Heart left ventricle (tissue), 16 donors: ENCODE measurements at regions not wholly inside any gene's neighbourhood (a gene's known extent, or its start where the extent isn't known, plus 50 kb on each side); places are given as distances from the start of the nearest gene placed in this dataset.
"Not testable (repeated sequence)": the region's sequence is repeated elsewhere in the genome, so short reads cannot be mapped to it uniquely, and the experiment has no call there.

Experiments used
- ATAC-seq, 4 donors: fragments of 200-7000 bp; cut with Tn5 transposase; one replicate each; pipeline ENCODE4 v1.9.1; 2020 to 2022; ENCODE audit warnings: moderate library complexity in 4 of 4, mild to moderate bottlenecking in 3 of 4, moderate number of reproducible peaks in 1 of 4
- DNase-seq, 5 donors: peaks; one replicate each; pipeline ENCODE4 v3.0.0-alpha.2; 2020
- H3K27ac ChIP-seq, 12 donors: fragments of 200-600 bp; sonication (generic) in 4 of 12; one replicate each; pipeline versions ENCODE4 v1.5.0 to v1.8.0; 2016 to 2022; ENCODE audit warnings: mild to moderate bottlenecking in 2 of 12
- H3K27me3 ChIP-seq, 9 donors: fragments of 200-600 bp; sonication (generic) in 2 of 9; one replicate each; pipeline versions ENCODE4 v1.5.1 to v1.8.0; 2016 to 2022; ENCODE audit warnings: mild to moderate bottlenecking in 3 of 9
- H3K36me3 ChIP-seq, 9 donors: fragments of 200-600 bp; sonication (generic) in 2 of 9; one replicate each; pipeline versions ENCODE4 v1.5.0 to v1.8.0; 2018 to 2022; ENCODE audit warnings: mild to moderate bottlenecking in 2 of 9
- H3K4me1 ChIP-seq, 12 donors: fragments of 200-600 bp; sonication (generic) in 4 of 12; one replicate each; pipeline versions ENCODE4 v1.5.0 to v1.8.0; 2016 to 2022; ENCODE audit warnings: mild to moderate bottlenecking in 3 of 12
- H3K4me3 ChIP-seq, 12 donors: fragments of 200-600 bp; sonication (generic) in 4 of 12; one replicate each; pipeline versions ENCODE4 v1.5.0 to v1.8.0; 2017 to 2022; ENCODE audit warnings: mild to moderate bottlenecking in 9 of 12, moderate library complexity in 4 of 12
- H3K9me3 ChIP-seq, 12 donors: fragments of 200-600 bp; sonication (generic) in 4 of 12; one replicate each; pipeline versions ENCODE4 v1.5.0 to v1.8.0; 2016 to 2022; ENCODE audit warnings: mild to moderate bottlenecking in 1 of 12
- CTCF ChIP-seq, 12 donors: fragments of 200-600 bp; sonication (generic) in 4 of 12; IDR thresholded peaks; one replicate each; pipeline versions ENCODE4 v1.5.0 to v1.8.0; 2018 to 2022; ENCODE audit warnings: antibody characterized with exemption in 12 of 12, mild to moderate bottlenecking in 5 of 12
- POLR2A ChIP-seq, 2 donors: fragments of 450-650 bp; IDR thresholded peaks; one replicate each; pipeline ENCODE4 v1.6.1; 2017; ENCODE audit warnings: antibody characterized with exemption in 2 of 2, mild to moderate bottlenecking in 2 of 2, moderate library complexity in 2 of 2
- WGBS, 4 donors: extraction: QIAGEN DNeasy Blood & Tissue Kit in 2 of 4; methylation state at CpG; one replicate each; pipeline versions ENCODE4 v1.1.5 to v1.1.7; 2013 to 2018; 5-methylcytosine and 5-hydroxymethylcytosine counted together
- intact Hi-C, 10 donors: fragments of 100-400 bp; cut with DNase I; formaldehyde crosslinking; loops; one replicate each; pipeline versions ENCODE4 v1.11.1 to v1.14.2; 2022
- donor health status: ischemic (EF 13 %, LVEDD 7.1; RV severe dilation, severe dysfunction).
- donor health status: healthy with polysubstance abuse.
- donor health status: DM: no; HTN: yes; CAD: no.
- donor health status: DM: no; HTN: no; CAD: no.
- donor health status: ischemic (EF 25% LVEDD 6.9; RV normal size, moderate dysfunction).
- donor health status: ischemic (EF 25% LVEDD 5.7; RV mildly dilated, moderate dysfunction).
- donor health status: healthy.
- donor health status: DM: yes; HTN: yes; CAD: no.
- donor health status: ischemic (EF 35%, LVEDD 5.7; RV mildly dilated, moderate dysfunction).
- donor health status: nonischemic (EF 11% LVEDD 7.7; RV severe dilation, severe dysfunction).
- donor health status: DM: yes; HTN: yes; CAD: no.
- donor health status: PGD.
- donor health status: ischemic (EF 29% LVEDD 5.4; RV normal size, mild dysfunction).
- donor health status: nonischemic (EF 23%, LVEDD 6.1; RV moderate dilation, normal function).

GRCh38 chr11:129709801-129710398 is 105.7 kb upstream of the TMEM45B start:
- DNase-seq (no peak), ATAC-seq (no peak)
- Histone ChIP-seq H3K27me3 (peaks cover 0 to 13% (median 0%) of the 10 kb centered on the region in 9 donors), H3K4me1 (no peaks in the 10 kb centered on the region), H3K9me3 (no peaks in the 10 kb centered on the region), H3K36me3 (no peaks in the 10 kb centered on the region), H3K4me3 (no peak overlapping the region), H3K27ac (no peak overlapping the region)
- no peak for TF ChIP-seq CTCF (IDR thresholded peaks at IDR 0.05)
- TF ChIP-seq POLR2A (IDR thresholded peaks at IDR 0.05): no peak
- WGBS, 4 donors: 80 to 84% (median 83%) methylated on average over 15 of the region's 15 CpGs
- intact Hi-C loops: no loop called here

GRCh38 chr11:129710423-129710822 is 105.2 kb upstream of the TMEM45B start:
- no peak for TF ChIP-seq POLR2A (IDR thresholded peaks at IDR 0.05)
- no peak for TF ChIP-seq CTCF (IDR thresholded peaks at IDR 0.05)
- Histone ChIP-seq H3K27me3 (peaks cover 0 to 13% (median 0%) of the 10 kb centered on the region in 9 donors), H3K36me3 (no peaks in the 10 kb centered on the region), H3K9me3 (no peaks in the 10 kb centered on the region), H3K4me3 (no peak overlapping the region), H3K4me1 (no peaks in the 10 kb centered on the region), H3K27ac (no peak overlapping the region)
- intact Hi-C loops: no loop called here
- DNase-seq: no peak
- no peak for ATAC-seq
- WGBS, 4 donors: 64 to 79% (median 74%) methylated on average over 2 of the region's 2 CpGs

GRCh38 chr11:129711760-129712159 is 103.9 kb upstream of the TMEM45B start:
- 70 to 77% (median 73%) methylated on average over 3 of the region's 3 CpGs for WGBS, 4 donors

GRCh38 chr11:129712486-129713240 is 103.0 kb upstream of the TMEM45B start:
- ATAC-seq, H3K4me3 ChIP-seq, H3K36me3 ChIP-seq, H3K9me3 ChIP-seq, DNase-seq, intact Hi-C loops, H3K4me1 ChIP-seq, H3K27ac ChIP-seq: not testable (repeated sequence)
- WGBS, 4 donors: 89 to 92% (median 90%) methylated on average over 25 of the region's 25 CpGs
- H3K27me3 ChIP-seq: peaks cover 0 to 13% (median 0%) of the 10 kb centered on the region in 9 donors

More at GRCh38 chr11:129711760-129712159, 103.9 kb upstream of the TMEM45B start:
- no peak overlapping the region for H3K4me3 ChIP-seq
- H3K4me1 ChIP-seq: no peaks in the 10 kb centered on the region
- peaks cover 0 to 13% (median 0%) of the 10 kb centered on the region in 9 donors for H3K27me3 ChIP-seq
- ATAC-seq (no peak), DNase-seq (no peak)
- H3K9me3 ChIP-seq: no peaks in the 10 kb centered on the region
- H3K27ac ChIP-seq: no peak overlapping the region
- TF ChIP-seq POLR2A (IDR thresholded peaks at IDR 0.05) (no peak), CTCF (IDR thresholded peaks at IDR 0.05) (no peak)
- intact Hi-C loops: no loop called here
- H3K36me3 ChIP-seq: no peaks in the 10 kb centered on the region
